ENCODE measurements at regions not wholly inside any gene's neighbourhood (a gene's known extent, or its start where the extent isn't known, plus 50 kb on each side); places are given as distances from the start of the nearest gene placed in this dataset.

DNA sequence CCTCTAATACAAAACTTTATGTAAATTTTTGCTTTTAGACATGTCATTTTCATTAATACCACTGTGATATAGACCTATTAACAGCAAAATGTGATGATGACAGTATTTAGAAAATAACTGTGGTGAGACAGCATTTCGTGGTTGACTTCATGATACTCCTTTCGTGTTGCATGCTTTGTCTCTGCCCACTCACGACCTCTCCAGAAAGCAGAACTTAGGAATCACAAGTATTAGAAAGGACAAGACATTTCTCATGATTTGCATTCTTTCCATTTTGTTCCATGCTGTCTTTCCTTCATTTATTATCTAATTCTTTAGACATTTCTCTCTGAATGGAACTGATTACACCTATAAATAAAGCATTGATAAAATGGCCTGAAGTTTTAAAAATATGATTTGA, 85.2 kb upstream of the POU3F3 start:
- ChIA-PET POLR2A (no interaction called here), CTCF (interaction anchor here (1.0 kb wide), 2 partner anchors 15 to 77 kb away, joined by 3 to 4 read pairs; no protein-coding TSS in a partner anchor)
- TF ChIP-seq, protein P1, sequence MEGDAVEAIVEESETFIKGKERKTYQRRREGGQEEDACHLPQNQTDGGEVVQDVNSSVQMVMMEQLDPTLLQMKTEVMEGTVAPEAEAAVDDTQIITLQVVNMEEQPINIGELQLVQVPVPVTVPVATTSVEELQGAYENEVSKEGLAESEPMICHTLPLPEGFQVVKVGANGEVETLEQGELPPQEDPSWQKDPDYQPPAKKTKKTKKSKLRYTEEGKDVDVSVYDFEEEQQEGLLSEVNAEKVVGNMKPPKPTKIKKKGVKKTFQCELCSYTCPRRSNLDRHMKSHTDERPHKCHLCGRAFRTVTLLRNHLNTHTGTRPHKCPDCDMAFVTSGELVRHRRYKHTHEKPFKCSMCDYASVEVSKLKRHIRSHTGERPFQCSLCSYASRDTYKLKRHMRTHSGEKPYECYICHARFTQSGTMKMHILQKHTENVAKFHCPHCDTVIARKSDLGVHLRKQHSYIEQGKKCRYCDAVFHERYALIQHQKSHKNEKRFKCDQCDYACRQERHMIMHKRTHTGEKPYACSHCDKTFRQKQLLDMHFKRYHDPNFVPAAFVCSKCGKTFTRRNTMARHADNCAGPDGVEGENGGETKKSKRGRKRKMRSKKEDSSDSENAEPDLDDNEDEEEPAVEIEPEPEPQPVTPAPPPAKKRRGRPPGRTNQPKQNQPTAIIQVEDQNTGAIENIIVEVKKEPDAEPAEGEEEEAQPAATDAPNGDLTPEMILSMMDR (IDR thresholded peaks at IDR 0.05; ENCODE audit: control extremely low read depth, extremely low read depth, low read depth, missing control alignments), result no peak
- DNase-seq (ENCODE audit: extremely low spot score), result no peak

DNA sequence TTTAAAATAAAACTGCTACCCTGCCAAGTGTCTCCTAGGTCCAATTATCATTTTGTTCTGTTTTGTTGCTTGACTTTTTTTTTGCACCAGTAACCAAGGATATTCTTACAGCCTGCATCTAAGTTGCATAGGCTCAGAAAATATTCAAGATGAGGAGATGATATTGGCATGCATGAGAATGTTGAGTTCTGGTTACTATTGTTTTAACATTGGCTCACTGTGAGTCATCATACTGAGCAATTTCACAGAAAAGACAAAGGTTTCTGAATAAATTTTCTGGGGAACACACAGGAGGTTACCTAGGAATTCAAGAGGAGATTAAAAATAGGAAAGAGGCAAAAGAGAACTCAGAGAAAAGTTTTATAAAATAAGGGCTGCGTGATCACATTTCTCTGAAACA, 84.8 kb upstream of the POU3F3 start:
- no peak for DNase-seq (ENCODE audit: extremely low spot score)
- ChIA-PET POLR2A (no interaction called here), CTCF (no interaction called here)
- TF ChIP-seq, protein P1 (IDR thresholded peaks at IDR 0.05; ENCODE audit: control extremely low read depth, extremely low read depth, low read depth, missing control alignments), result no peak

- TF ChIP-seq, protein P1 (IDR thresholded peaks at IDR 0.05; ENCODE audit: control extremely low read depth, extremely low read depth, low read depth, missing control alignments), result no peak
- no peak for DNase-seq (ENCODE audit: extremely low spot score)
- POLR2A ChIA-PET, result no interaction called here
- CTCF ChIA-PET, result no interaction called here
Measured at GRCh38 chr2:104772996-104773395, 80.9 kb upstream of the POU3F3 start.

GRCh38 chr2:104774631-104775030, 79.3 kb upstream of the POU3F3 start:
- DNase-seq (ENCODE audit: extremely low spot score), result no peak
- TF ChIP-seq, protein P1 (IDR thresholded peaks at IDR 0.05; ENCODE audit: control extremely low read depth, extremely low read depth, low read depth, missing control alignments), result no peak
- CTCF ChIA-PET, result interaction anchor here (1.3 kb wide), 1 partner anchor 12 kb away, joined by 4 read pairs; no protein-coding TSS in a partner anchor
- POLR2A ChIA-PET, result no interaction called here

DNA sequence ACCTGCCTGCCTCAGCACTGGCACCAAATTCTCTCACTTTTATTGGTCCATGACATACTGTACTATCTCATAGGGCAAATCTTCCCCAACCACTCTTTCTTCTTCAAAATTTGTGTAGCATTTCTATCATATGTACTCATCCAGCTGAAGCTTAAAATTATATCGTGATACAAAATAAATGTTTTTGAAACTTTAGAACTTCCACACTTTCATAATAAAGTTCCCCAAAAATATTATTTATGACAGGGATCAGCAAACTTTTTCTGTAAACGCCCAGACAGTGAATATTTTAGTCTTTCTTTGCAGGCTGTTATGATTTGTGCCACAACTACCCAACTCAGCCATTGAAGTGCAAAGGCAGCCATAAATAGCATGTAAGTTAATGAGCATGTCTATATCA, 76.2 kb upstream of the POU3F3 start:
- TF ChIP-seq, protein P1 (IDR thresholded peaks at IDR 0.05; ENCODE audit: control extremely low read depth, extremely low read depth, low read depth, missing control alignments), result no peak
- CTCF ChIA-PET, result no interaction called here
- DNase-seq (ENCODE audit: extremely low spot score), result no peak
- POLR2A ChIA-PET, result no interaction called here

GRCh38 chr2:104781151-104781550, 72.8 kb upstream of the POU3F3 start:
- no peak for DNase-seq (ENCODE audit: extremely low spot score)
- CTCF ChIA-PET, result no interaction called here
- TF ChIP-seq, protein P1 (IDR thresholded peaks at IDR 0.05; ENCODE audit: control extremely low read depth, extremely low read depth, low read depth, missing control alignments), result no peak
- POLR2A ChIA-PET, result no interaction called here

DNA sequence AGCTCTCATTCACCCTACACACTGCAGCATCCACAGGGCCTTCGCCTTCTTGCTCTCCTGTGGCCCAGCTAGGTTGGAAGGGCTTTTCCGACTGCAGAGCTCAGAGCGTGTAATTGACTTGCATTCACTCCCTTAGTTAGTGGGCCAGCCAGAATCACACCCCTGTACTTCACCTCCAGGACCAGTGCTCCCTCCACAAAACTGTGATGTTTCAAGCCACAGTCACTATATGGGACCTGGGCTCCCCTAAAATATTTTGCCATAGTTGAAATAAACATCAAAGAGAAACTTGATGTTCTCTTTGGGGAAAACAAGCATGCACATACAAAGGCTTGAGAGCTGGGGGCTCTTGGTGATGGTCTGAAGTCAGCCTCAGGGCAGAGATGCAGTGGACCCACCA, 69.7 kb upstream of the POU3F3 start:
- TF ChIP-seq, protein P1 (IDR thresholded peaks at IDR 0.05; ENCODE audit: control extremely low read depth, extremely low read depth, low read depth, missing control alignments), result no peak
- no peak for DNase-seq (ENCODE audit: extremely low spot score)
- ChIA-PET CTCF (interaction anchor here (1.0 to 1.2 kb wide), 2 partner anchors 16 to 22 kb away, joined by 3 to 4 read pairs; no protein-coding TSS in a partner anchor), POLR2A (no interaction called here)
